ENCODE measurements at regions not wholly inside any gene's neighbourhood (a gene's known extent, or its start where the extent isn't known, plus 50 kb on each side); places are given as distances from the start of the nearest gene placed in this dataset.
"Not testable (repeated sequence)": the region's sequence is repeated elsewhere in the genome, so short reads cannot be mapped to it uniquely, and the experiment has no call there.

GRCh38 chr1:239989990-239990389 is 101.7 kb upstream of the FMN2 start:
- Histone ChIP-seq H3K36me3 (ENCODE audit: insufficient read depth, low read length) (no peaks in the 10 kb centered on the region), H3K9me3 (ENCODE audit: low read length) (no peaks in the 10 kb centered on the region), H2AFZ (ENCODE audit: low read depth, low read length) (no peak overlapping the region), H3K27me3 (ENCODE audit: insufficient read depth, low read length) (peaks cover under 1% of the 10 kb centered on the region), H3K4me3 (ENCODE audit: low read length) (no peak overlapping the region), H3K4me1 (ENCODE audit: insufficient read depth, low read length) (no peaks in the 10 kb centered on the region)

- not testable (repeated sequence) for H2AFZ ChIP-seq (ENCODE audit: low read depth, low read length); H3K36me3 ChIP-seq (ENCODE audit: insufficient read depth, low read length); H3K4me1 ChIP-seq (ENCODE audit: insufficient read depth, low read length); H3K9me3 ChIP-seq (ENCODE audit: low read length); H3K4me3 ChIP-seq (ENCODE audit: low read length)
- H3K27me3 ChIP-seq (ENCODE audit: insufficient read depth, low read length) = peaks cover 19% of the 10 kb centered on the region
Observed at GRCh38 chr1:239992566-239992965, 99.1 kb upstream of the FMN2 start.

- Histone ChIP-seq H3K4me3 (ENCODE audit: low read length) (no peak overlapping the region), H2AFZ (ENCODE audit: low read depth, low read length) (no peak overlapping the region), H3K27me3 (ENCODE audit: insufficient read depth, low read length) (peaks cover 27% of the 10 kb centered on the region), H3K9me3 (ENCODE audit: low read length) (no peaks in the 10 kb centered on the region), H3K36me3 (ENCODE audit: insufficient read depth, low read length) (no peaks in the 10 kb centered on the region), H3K4me1 (ENCODE audit: insufficient read depth, low read length) (no peaks in the 10 kb centered on the region)
Observed at GRCh38 chr1:239993366-239993765, 98.3 kb upstream of the FMN2 start.

GRCh38 chr1:239995281-239995680 is 96.4 kb upstream of the FMN2 start:
- no peaks in the 10 kb centered on the region for H3K9me3 ChIP-seq (ENCODE audit: low read length)
- no peaks in the 10 kb centered on the region for H3K4me1 ChIP-seq (ENCODE audit: insufficient read depth, low read length)
- H3K36me3 ChIP-seq (ENCODE audit: insufficient read depth, low read length) = no peaks in the 10 kb centered on the region
- no peak overlapping the region for H3K4me3 ChIP-seq (ENCODE audit: low read length)
- H3K27me3 ChIP-seq (ENCODE audit: insufficient read depth, low read length) = peaks cover 40% of the 10 kb centered on the region
- no peak overlapping the region for H2AFZ ChIP-seq (ENCODE audit: low read depth, low read length)

- Histone ChIP-seq H3K4me3 (ENCODE audit: low read length) (no peak overlapping the region), H3K36me3 (ENCODE audit: insufficient read depth, low read length) (no peaks in the 10 kb centered on the region), H3K27me3 (ENCODE audit: insufficient read depth, low read length) (peaks cover 42% of the 10 kb centered on the region), H3K4me1 (ENCODE audit: insufficient read depth, low read length) (no peaks in the 10 kb centered on the region), H3K9me3 (ENCODE audit: low read length) (no peaks in the 10 kb centered on the region), H2AFZ (ENCODE audit: low read depth, low read length) (no peak overlapping the region)
Observed at GRCh38 chr1:239997160-239997514, 94.5 kb upstream of the FMN2 start.

- H3K4me1 ChIP-seq (ENCODE audit: insufficient read depth, low read length) = no peaks in the 10 kb centered on the region
- no peak overlapping the region for H3K4me3 ChIP-seq (ENCODE audit: low read length)
- H3K9me3 ChIP-seq (ENCODE audit: low read length) = no peaks in the 10 kb centered on the region
- H2AFZ ChIP-seq (ENCODE audit: low read depth, low read length) = no peak overlapping the region
- H3K36me3 ChIP-seq (ENCODE audit: insufficient read depth, low read length) = no peaks in the 10 kb centered on the region
- H3K27me3 ChIP-seq (ENCODE audit: insufficient read depth, low read length) = peaks cover 42% of the 10 kb centered on the region
Observed at GRCh38 chr1:239997515-239998311, 94.0 kb upstream of the FMN2 start.

- Histone ChIP-seq H3K27me3 (ENCODE audit: insufficient read depth, low read length) (peaks cover 42% of the 10 kb centered on the region), H3K4me3 (ENCODE audit: low read length) (no peak overlapping the region)
Observed at GRCh38 chr1:239998312-239998649, 93.4 kb upstream of the FMN2 start.

GRCh38 chr1:239999170-239999569 is 92.5 kb upstream of the FMN2 start:
- no peaks in the 10 kb centered on the region for H3K36me3 ChIP-seq (ENCODE audit: insufficient read depth, low read length)
- peaks cover 42% of the 10 kb centered on the region for H3K27me3 ChIP-seq (ENCODE audit: insufficient read depth, low read length)
- no peaks in the 10 kb centered on the region for H3K4me1 ChIP-seq (ENCODE audit: insufficient read depth, low read length)
- H2AFZ ChIP-seq (ENCODE audit: low read depth, low read length) = no peak overlapping the region
- no peaks in the 10 kb centered on the region for H3K9me3 ChIP-seq (ENCODE audit: low read length)
- H3K4me3 ChIP-seq (ENCODE audit: low read length) = no peak overlapping the region

More at GRCh38 chr1:239998312-239998649, 93.4 kb upstream of the FMN2 start:
- no peak overlapping the region for H2AFZ ChIP-seq (ENCODE audit: low read depth, low read length)
- no peaks in the 10 kb centered on the region for H3K36me3 ChIP-seq (ENCODE audit: insufficient read depth, low read length)
- H3K4me1 ChIP-seq (ENCODE audit: insufficient read depth, low read length) = no peaks in the 10 kb centered on the region
- no peaks in the 10 kb centered on the region for H3K9me3 ChIP-seq (ENCODE audit: low read length)

- Histone ChIP-seq H3K4me1 (ENCODE audit: insufficient read depth, low read length) (no peaks in the 10 kb centered on the region), H2AFZ (ENCODE audit: low read depth, low read length) (no peak overlapping the region), H3K9me3 (ENCODE audit: low read length) (no peaks in the 10 kb centered on the region), H3K36me3 (ENCODE audit: insufficient read depth, low read length) (no peaks in the 10 kb centered on the region), H3K4me3 (ENCODE audit: low read length) (no peak overlapping the region), H3K27me3 (ENCODE audit: insufficient read depth, low read length) (peaks cover 37% of the 10 kb centered on the region)
Observed at GRCh38 chr1:240000634-240001033, 91.0 kb upstream of the FMN2 start.

GRCh38 chr1:240001177-240001740 is 90.4 kb upstream of the FMN2 start:
- peaks cover 36% of the 10 kb centered on the region for H3K27me3 ChIP-seq (ENCODE audit: insufficient read depth, low read length)
- no peaks in the 10 kb centered on the region for H3K4me1 ChIP-seq (ENCODE audit: insufficient read depth, low read length)
- no peak overlapping the region for H3K4me3 ChIP-seq (ENCODE audit: low read length)
- H3K9me3 ChIP-seq (ENCODE audit: low read length) = no peaks in the 10 kb centered on the region
- no peak overlapping the region for H2AFZ ChIP-seq (ENCODE audit: low read depth, low read length)
- H3K36me3 ChIP-seq (ENCODE audit: insufficient read depth, low read length) = no peaks in the 10 kb centered on the region

- H3K36me3 ChIP-seq (ENCODE audit: insufficient read depth, low read length) = no peaks in the 10 kb centered on the region
- no peak overlapping the region for H2AFZ ChIP-seq (ENCODE audit: low read depth, low read length)
- no peak overlapping the region for H3K4me3 ChIP-seq (ENCODE audit: low read length)
- no peaks in the 10 kb centered on the region for H3K9me3 ChIP-seq (ENCODE audit: low read length)
- H3K27me3 ChIP-seq (ENCODE audit: insufficient read depth, low read length) = peaks cover 7% of the 10 kb centered on the region
- no peaks in the 10 kb centered on the region for H3K4me1 ChIP-seq (ENCODE audit: insufficient read depth, low read length)
Observed at GRCh38 chr1:240004086-240004749, 87.5 kb upstream of the FMN2 start.

- H3K9me3 ChIP-seq (ENCODE audit: low read length) = no peaks in the 10 kb centered on the region
- no peak overlapping the region for H2AFZ ChIP-seq (ENCODE audit: low read depth, low read length)
- no peaks in the 10 kb centered on the region for H3K4me1 ChIP-seq (ENCODE audit: insufficient read depth, low read length)
- no peak overlapping the region for H3K4me3 ChIP-seq (ENCODE audit: low read length)
- no peaks in the 10 kb centered on the region for H3K36me3 ChIP-seq (ENCODE audit: insufficient read depth, low read length)
- H3K27me3 ChIP-seq (ENCODE audit: insufficient read depth, low read length) = peaks cover 3% of the 10 kb centered on the region
Observed at GRCh38 chr1:240005997-240006650, 85.6 kb upstream of the FMN2 start.

GRCh38 chr1:240008298-240008697 is 83.4 kb upstream of the FMN2 start:
- Histone ChIP-seq H3K36me3 (ENCODE audit: insufficient read depth, low read length) (no peaks in the 10 kb centered on the region), H3K4me1 (ENCODE audit: insufficient read depth, low read length) (no peaks in the 10 kb centered on the region), H3K27me3 (ENCODE audit: insufficient read depth, low read length) (no peaks in the 10 kb centered on the region), H3K4me3 (ENCODE audit: low read length) (no peak overlapping the region), H3K9me3 (ENCODE audit: low read length) (no peaks in the 10 kb centered on the region), H2AFZ (ENCODE audit: low read depth, low read length) (no peak overlapping the region)
